Stimulated activated CD8-positive, alpha-beta memory T cell treated with anti-CD3 and anti-CD28 coated beads, Interleukin-4, amount 100 ng/mL, for 4 hours (primary cell): ENCODE measurements at regions not wholly inside any gene's neighbourhood (a gene's known extent, or its start where the extent isn't known, plus 50 kb on each side); places are given as distances from the start of the nearest gene placed in this dataset.
"Not testable (repeated sequence)": the region's sequence is repeated elsewhere in the genome, so short reads cannot be mapped to it uniquely, and the experiment has no call there.

ENCODE experiments used
- DNase-seq, 2 donors: peaks; one replicate each; pipeline ENCODE4 v3.0.0-alpha.2; 2020; ENCODE audit warnings: low read depth in 2 of 2, low spot score in 1 of 2

DNA sequence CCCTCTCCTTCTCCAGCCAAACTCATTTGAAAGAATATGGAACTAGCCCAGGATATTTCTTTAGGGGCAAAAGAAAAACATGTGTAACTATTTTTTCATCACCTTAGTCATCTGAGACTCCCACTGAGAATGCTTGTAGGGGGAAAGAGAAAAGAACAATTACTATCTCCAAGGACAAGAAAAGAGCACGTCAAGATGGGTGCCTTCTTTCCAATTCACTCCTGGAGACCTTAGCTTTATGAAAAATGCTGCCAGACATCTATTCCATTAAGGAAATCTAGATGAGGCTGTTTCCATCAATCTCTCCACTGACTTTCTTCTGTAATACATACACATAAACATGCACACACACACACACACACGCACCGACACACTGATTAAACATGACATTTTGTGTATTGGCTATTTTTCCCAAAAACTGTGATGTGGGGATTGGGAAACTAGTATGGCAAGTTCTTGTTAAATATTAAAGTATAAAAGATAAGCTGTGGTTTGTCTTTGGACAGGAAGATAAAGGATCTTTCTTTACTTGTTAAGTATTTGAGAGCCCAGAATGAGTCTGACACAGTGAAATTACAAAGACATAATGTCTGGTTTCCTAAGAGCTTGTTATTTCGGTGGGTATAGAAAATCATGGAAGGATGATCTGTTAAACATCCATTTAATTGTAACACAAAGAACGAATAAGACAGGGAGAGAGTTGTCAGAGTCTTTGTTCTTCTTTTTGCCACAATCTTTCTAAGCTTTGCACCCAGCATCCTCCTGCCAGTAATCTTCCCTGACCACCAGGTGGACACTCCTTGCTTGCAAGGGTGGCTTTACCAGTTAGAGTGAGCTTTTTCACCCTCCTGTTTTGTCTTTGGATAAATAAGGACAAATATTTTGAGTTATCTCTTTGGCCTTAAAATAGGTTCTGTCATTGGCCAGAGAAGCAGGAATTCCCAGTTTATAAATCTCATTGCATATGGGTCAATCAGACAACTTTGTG, 177.3 kb upstream of the TMEM72 start:
- DNase-seq, result no peak

GRCh38 chr10:44742248-44742647, 168.9 kb upstream of the TMEM72 start:
- no peak for DNase-seq

GRCh38 chr10:44743535-44743934, 167.6 kb upstream of the TMEM72 start:
- no peak for DNase-seq

DNA sequence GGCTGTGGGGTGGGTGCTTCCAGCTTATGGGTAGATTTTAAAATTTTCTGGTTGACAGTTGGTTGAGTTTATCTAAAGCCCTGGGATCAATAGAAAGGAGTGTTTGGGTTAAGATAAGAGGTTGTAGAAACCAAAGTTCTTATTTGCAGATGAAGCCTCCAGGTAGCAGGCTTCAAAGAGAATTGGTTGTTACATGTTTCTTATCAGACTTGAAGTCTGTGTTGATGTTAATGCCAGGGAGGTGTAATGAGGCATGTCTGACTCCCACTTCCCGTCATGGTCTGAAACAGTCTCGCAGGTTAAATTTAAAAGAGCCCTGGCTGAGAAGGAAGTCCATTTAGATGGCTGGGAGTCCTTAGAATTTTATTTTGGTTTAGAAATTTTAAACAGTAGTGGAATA, 165.2 kb upstream of the TMEM72 start:
- DNase-seq, result no peak

DNA sequence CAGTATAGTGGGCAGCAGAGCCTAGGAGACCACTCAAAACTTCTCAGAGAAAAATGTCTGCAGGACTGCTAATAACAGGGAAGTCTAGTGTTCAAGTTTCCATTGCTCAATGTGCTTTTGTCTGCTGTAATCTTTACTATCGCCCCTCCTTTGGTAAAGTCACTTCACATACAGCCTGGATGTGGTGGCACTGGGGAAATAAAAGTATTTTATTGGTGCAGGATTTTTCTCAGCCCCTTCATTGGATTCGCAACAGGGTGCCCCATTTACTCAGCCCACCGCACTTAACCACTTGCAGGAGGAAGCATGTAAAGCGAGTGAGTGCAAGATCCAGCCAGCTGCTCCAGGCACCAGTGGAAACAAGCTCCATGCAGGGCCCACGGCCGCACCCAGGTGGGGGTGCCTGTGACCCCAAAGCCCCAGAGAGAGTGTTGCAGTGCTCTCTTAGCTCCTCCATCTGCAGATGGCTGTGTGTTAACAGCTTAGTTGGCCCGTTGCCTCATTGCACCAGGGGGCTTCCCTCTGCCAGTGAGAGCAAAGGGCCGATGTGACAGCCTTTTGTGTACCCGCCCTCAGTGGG, 163.5 kb upstream of the TMEM72 start:
- DNase-seq, result no peak

GRCh38 chr10:44749151-44749550, 162.0 kb upstream of the TMEM72 start:
- DNase-seq, result no peak

DNA sequence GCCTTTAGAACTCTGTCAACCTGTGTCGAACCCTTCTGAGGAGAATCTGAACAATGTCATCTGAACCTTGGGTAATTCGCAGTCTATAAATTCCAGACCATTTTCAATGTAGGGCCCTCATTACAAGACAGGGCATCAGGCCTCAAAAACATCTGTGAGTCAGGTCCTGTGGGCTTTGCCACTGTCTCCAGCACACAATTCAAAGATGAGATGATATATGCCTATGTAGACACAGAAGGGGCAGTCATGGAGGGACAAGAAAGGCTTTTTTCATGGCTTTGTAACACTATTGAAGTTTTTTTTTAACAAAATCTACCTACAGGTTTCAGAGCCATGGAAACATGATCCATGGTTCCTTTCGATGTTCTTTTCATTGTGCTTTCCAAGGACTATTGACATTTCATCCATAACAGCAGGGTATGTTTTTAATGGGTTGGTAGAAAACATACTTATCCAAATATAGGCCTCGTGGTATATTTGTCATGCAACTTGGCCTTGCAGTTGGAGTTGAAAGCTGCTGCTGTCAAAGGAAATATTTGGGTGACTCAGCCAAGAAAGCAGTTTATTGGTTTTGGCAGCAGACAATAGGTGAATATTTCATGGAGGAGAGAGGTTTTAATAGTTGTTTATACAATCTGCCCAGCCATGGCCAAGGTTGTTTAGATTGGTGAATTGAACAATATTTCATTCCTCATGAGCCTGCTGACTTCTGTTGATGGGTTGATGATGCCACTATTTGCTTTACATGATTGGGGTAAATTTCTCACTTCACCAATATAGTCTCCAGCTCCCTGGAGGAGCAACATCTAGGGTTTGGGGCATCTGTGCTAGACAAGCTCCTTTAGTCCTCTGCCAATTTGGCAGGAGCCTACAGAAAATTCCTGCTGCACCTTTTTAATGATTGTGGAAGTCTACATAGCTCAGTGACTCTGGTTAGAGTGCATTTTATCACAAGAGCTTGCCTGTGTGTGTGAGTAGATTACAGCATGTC, 158.4 kb upstream of the TMEM72 start:
- DNase-seq, result no peak

DNA sequence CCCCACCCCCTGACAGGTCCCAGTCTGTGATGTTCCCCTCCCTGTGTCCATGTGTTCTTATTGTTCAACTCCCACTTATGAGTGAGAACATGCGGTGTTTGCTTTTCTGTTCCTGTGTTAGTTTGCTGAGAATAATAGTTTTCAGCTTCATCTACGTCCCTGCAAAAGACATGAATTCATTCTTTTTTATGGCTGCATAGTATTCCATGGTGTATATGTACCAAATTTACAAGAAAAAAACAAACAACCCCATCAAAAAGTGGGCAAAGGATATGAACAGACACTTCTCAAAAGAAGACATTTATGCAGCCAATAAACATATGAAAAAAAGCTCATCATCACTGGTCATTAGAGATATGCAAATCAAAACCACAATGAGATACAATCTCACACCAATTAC, 156.8 kb upstream of the TMEM72 start:
- DNase-seq, result not testable (repeated sequence)

DNA sequence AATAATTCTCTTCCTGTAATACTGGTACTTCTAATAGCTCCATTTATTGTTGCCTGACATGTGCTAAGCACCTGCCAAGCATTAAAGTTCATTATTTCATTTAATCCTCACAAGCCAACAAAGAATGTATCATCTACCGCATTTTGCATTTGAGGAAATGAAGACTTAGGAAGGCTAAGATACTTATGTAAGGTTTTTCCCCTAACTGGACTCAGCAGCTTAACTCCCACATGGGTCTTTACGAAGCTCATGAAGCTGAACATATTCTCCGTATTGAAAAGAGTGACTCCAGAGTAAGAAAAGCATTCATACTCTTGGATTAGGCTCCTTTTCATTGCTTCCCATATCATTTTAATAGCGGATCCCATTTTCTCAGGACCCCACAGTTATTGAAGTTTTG, 155.7 kb upstream of the TMEM72 start:
- DNase-seq, result no peak

- DNase-seq, result no peak
Measured at GRCh38 chr10:44756216-44756615, 154.9 kb upstream of the TMEM72 start.

DNA sequence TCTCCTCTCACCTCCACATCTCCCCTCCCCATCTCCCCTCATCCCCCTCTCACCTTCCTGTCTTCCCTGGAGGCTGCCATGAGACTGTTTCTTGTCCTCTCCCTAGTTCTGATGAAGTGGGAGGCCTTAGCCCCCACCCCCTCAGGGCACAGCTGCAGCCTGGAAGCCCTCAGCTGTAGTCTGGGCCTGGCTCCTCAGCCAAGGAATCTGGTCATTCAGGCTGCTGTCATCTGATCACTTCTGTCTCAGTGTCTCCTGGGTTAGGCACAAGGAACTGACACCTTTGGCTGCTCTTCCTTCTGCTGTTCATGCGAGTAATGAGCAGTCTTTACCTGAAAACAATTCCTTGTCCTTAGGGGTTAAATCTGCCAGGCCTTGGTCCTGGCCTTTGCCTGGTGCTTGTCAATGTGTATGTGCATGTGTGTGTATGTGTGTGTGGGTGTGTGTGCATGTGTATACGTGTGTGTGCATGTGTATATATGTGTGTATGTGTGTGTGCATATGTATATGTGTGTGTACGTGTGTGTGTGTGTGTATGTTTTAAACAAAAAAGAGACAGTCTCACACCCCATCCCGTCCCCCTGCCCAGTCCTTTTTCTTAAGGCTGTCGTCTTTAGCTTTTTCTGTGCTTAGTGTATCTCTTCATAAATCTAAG, 153.5 kb upstream of the TMEM72 start:
- no peak for DNase-seq

DNA sequence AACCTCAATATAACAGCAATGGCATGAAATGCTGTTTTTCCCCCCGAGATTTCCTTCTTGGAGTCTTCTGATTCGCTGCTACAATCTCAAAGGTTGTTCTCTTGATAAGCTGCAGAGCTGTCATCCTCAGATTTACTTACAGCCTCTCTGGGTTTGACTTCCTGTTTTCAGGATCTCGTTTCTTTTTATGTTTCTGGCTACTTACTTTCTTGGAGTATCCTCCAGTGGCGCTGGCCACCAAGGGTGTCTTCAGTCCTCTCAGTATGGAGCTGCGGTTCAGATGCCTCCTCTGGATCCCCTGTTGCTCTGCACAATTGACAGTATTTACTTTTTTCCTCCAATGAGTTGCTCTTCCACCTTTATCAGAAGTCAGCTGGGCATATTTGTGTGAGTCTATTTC, 152.0 kb upstream of the TMEM72 start:
- no peak for DNase-seq

DNA sequence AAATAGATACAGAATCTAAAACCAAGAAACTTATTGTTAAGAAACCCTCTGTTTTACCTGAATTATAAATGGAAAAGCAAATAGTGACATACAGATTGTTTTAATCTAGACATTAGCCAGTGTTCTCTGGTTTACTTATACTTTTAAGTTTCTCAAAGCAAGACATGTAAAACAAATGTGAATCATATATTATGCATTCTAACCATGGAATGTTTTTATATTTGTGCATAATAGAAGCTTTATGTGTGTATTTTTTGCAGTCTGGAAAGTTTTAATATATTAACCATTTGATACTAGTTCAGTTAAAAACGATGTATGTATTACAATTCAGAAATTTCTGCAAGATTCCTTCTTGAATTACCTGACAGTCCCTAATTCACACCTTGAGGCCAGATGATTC, 150.6 kb upstream of the TMEM72 start:
- DNase-seq, result no peak

DNA sequence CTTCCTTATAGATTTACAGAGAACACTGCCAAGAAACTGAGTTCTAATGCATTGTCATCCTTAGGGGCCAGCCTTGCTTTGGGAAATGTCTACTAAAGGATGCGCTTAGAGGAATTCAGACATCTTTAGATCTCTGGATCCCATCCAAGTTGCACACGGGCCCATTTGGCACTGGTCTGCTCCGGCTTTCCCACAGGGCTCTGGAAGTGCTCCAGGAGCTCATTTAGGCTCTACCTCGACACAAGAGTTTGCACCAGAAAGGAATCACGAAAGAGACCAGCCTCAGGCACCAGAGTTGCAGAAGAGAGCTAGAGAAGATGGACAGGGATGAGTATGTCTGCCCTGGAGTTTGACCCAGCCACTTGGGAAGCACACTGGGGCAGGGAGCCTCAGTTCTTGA, 150.1 kb upstream of the TMEM72 start:
- no peak for DNase-seq

DNA sequence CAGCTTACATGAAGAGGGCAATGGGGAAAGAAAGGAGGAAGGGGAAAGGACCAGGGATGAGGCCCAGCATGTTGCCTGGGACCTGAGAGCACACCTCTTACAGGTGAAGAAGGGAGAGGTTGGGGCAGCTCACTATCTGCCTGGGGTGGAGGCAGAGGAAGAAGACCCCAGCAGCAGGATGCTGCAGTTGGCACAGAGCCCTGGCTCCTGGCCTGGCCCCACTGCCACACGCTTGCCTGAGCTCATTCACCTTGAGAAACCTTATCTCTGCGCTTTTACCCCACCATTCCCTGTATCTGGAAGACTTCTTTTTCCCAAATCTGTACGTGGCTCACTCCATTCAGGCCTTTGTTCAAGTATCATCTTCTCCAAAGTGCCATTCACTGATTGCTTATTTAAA, 147.8 kb upstream of the TMEM72 start:
- DNase-seq, result no peak

DNA sequence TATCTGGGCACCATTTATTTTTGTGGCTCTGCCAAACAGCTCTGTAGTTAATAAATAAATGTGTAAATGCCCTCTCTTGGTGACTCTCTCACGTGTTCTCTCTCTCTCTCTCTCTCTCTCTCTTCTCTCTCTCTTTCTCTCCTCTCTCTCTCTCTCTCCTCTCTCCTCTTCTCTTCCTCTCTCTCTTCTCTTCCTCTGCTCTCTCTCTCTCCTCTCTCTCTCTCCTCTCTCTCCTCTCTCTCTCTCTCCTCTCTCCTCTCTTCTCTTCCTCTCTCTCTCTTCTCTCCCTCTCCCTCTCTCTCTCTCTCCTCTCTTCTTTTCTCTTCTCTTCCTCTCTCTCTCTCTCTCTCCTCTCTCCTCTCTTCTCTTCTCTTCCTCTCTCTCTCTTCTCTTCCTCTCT, 145.8 kb upstream of the TMEM72 start:
- DNase-seq, result no peak

GRCh38 chr10:44766631-44767030, 144.5 kb upstream of the TMEM72 start:
- no peak for DNase-seq

DNA sequence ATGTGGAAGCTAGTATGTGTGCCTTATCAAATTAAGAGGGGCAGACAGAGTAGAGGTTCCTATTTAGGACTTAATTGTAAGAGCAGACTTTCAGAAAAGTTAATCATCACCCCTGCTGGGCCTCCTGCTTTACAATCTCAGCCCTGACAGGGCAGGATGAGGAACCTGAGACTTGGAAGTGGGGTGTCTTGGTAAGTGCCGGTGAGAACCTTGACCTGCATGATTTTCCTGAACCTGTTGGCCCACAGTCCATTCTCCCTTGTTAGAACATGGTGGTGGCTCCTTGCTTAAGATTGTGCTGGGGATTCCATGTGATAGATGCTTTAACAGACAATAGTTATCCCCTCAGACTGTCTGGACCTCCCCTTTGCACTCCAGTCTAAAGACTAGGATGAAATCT, 141.7 kb upstream of the TMEM72 start:
- no peak for DNase-seq

- DNase-seq, result no peak
Measured at GRCh38 chr10:44771233-44771995, 139.7 kb upstream of the TMEM72 start.

DNA sequence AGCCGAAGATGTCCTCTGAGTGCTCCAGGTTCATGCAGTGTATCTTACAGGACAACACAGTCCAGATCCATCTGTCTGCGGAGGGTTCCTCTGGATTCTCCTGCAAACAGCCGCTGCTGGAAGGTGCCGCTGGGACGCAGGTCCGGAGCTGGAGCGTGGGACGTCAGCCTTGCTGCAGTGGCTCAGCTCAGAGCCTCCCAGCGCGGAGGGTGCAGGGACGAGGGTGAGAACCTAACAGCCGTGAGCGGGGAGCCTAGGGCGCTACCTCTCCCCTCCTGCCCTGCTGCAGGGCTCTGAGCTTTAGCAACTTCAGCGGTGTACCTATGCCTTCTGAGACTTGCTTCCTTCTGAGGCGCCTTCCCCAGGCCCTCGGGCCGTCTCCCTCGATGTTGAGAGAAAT, 137.6 kb upstream of the TMEM72 start:
- no peak for DNase-seq
